DND-41 (cell line): ENCODE measurements at regions not wholly inside any gene's neighbourhood (a gene's known extent, or its start where the extent isn't known, plus 50 kb on each side); places are given as distances from the start of the nearest gene placed in this dataset.

Experiments used
- CTCF ChIP-seq: IDR thresholded peaks from 2 replicates; pipeline ENCODE4 v1.5.1; 2012; ENCODE audit warnings: borderline replicate concordance, low read length, moderate library complexity, mild to moderate bottlenecking; ENCODE audit not compliant: poor library complexity, severe bottlenecking; ENCODE audit errors: extremely low read depth
- EZH2 ChIP-seq: IDR thresholded peaks from 3 replicates; pipeline ENCODE4 v1.6.1; 2012; ENCODE audit warnings: borderline replicate concordance, low read depth, mild to moderate bottlenecking, moderate library complexity, low read length, inconsistent platforms; ENCODE audit not compliant: severe bottlenecking

- TF ChIP-seq CTCF, result no peak
- no peak for TF ChIP-seq EZH2
Measured at GRCh38 chr1:226498640-226499008, 49.9 kb upstream of the STUM start.
